ENCODE measurements at regions not wholly inside any gene's neighbourhood (a gene's known extent, or its start where the extent isn't known, plus 50 kb on each side); places are given as distances from the start of the nearest gene placed in this dataset.

DNA sequence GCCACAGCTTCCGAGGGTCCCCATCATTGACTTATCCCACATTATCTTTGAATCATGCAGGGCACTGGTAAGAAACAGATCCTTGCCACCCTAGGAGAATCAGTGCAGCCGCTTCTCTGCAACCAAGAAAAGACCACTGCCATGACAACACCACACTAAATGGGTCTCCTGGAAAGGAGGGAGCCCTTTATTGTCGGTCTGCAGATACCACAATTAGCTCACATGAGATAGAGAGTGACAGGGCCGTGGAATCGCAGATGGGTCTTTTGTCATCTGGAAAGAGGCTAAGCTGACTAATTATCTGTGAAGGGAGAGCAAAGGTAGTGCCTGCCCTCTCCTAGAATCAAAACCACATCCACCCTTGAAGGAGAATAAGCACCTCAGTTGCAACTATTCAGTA lies 178.3 kb upstream of the MYO16 start:
- TF ChIP-seq, protein P1, sequence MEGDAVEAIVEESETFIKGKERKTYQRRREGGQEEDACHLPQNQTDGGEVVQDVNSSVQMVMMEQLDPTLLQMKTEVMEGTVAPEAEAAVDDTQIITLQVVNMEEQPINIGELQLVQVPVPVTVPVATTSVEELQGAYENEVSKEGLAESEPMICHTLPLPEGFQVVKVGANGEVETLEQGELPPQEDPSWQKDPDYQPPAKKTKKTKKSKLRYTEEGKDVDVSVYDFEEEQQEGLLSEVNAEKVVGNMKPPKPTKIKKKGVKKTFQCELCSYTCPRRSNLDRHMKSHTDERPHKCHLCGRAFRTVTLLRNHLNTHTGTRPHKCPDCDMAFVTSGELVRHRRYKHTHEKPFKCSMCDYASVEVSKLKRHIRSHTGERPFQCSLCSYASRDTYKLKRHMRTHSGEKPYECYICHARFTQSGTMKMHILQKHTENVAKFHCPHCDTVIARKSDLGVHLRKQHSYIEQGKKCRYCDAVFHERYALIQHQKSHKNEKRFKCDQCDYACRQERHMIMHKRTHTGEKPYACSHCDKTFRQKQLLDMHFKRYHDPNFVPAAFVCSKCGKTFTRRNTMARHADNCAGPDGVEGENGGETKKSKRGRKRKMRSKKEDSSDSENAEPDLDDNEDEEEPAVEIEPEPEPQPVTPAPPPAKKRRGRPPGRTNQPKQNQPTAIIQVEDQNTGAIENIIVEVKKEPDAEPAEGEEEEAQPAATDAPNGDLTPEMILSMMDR (IDR thresholded peaks at IDR 0.05; ENCODE audit: unreplicated experiment): no peak
- H3K4me1 Mint-ChIP-seq (ENCODE audit: insufficient read depth, unreplicated experiment): no peaks in the 10 kb centered on the region
- no TSS peak for BruUV-seq (replicated peaks)
- no peaks in the 10 kb centered on the region for H3K9me3 Mint-ChIP-seq (ENCODE audit: unreplicated experiment)
- no peaks in the 10 kb centered on the region for H3K36me3 Mint-ChIP-seq (ENCODE audit: insufficient read depth, unreplicated experiment)
- intact Hi-C loops (cut with micrococcal nuclease): no loop called here
- no peak overlapping the region for H3K4me3 Mint-ChIP-seq (ENCODE audit: unreplicated experiment)
- H3K27me3 Mint-ChIP-seq (ENCODE audit: insufficient read depth, unreplicated experiment): peaks cover 38% of the 10 kb centered on the region
- no peak overlapping the region for H3K27ac Mint-ChIP-seq (ENCODE audit: low read depth, unreplicated experiment)
- DNase-seq (ENCODE audit: unreplicated experiment): no peak
- POLR2A ChIA-PET: no interaction called here
- CTCF ChIA-PET: no interaction called here

- no peak for DNase-seq (ENCODE audit: unreplicated experiment)
- Mint-ChIP-seq H3K36me3 (ENCODE audit: insufficient read depth, unreplicated experiment) (no peaks in the 10 kb centered on the region), H3K9me3 (ENCODE audit: unreplicated experiment) (peaks cover 7% of the 10 kb centered on the region), H3K27ac (ENCODE audit: low read depth, unreplicated experiment) (no peak overlapping the region), H3K4me3 (ENCODE audit: unreplicated experiment) (no peak overlapping the region), H3K4me1 (ENCODE audit: insufficient read depth, unreplicated experiment) (no peaks in the 10 kb centered on the region), H3K27me3 (ENCODE audit: insufficient read depth, unreplicated experiment) (peaks cover 30% of the 10 kb centered on the region)
- ChIA-PET CTCF (no interaction called here), POLR2A (no interaction called here)
- intact Hi-C loops (cut with micrococcal nuclease): no loop called here
- no TSS peak for BruUV-seq (replicated peaks)
- TF ChIP-seq, protein P1 (IDR thresholded peaks at IDR 0.05; ENCODE audit: unreplicated experiment): no peak
These were observed 174.1 kb upstream of the MYO16 start for GRCh38 chr13:108455320-108455719.

DNA sequence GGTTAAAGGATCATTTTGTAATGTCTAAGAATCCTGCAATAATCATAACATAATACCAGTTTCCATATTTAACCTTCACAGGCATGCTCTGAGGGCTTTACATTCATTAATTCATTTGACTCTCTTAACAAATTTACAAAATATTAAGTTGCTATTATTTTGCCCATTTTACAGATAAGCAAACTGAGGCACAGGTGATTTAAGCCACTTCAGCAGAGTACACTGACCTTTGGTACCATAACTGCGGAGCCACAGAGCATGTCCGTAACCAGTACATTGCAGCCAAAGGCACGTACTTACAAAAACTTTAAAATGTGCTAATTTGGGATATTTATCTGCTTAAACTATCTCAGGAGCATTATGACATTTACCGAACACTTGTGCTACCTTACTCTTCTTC lies 169.4 kb upstream of the MYO16 start:
- TF ChIP-seq, protein P1 (IDR thresholded peaks at IDR 0.05; ENCODE audit: unreplicated experiment): no peak
- POLR2A ChIA-PET: no interaction called here
- no peak for DNase-seq (ENCODE audit: unreplicated experiment)
- peaks cover 7% of the 10 kb centered on the region for H3K9me3 Mint-ChIP-seq (ENCODE audit: unreplicated experiment)
- peaks cover 11% of the 10 kb centered on the region for H3K27me3 Mint-ChIP-seq (ENCODE audit: insufficient read depth, unreplicated experiment)
- intact Hi-C loops (cut with micrococcal nuclease): no loop called here
- CTCF ChIA-PET: interaction anchor here (1.5 kb wide), 1 partner anchor 48 kb away, joined by 3 read pairs; no protein-coding TSS in a partner anchor
- H3K4me1 Mint-ChIP-seq (ENCODE audit: insufficient read depth, unreplicated experiment): no peaks in the 10 kb centered on the region
- H3K4me3 Mint-ChIP-seq (ENCODE audit: unreplicated experiment): no peak overlapping the region
- H3K36me3 Mint-ChIP-seq (ENCODE audit: insufficient read depth, unreplicated experiment): no peaks in the 10 kb centered on the region
- no peak overlapping the region for H3K27ac Mint-ChIP-seq (ENCODE audit: low read depth, unreplicated experiment)
- TSS peak; percentile 79 for BruUV-seq (replicated peaks)

GRCh38 chr13:108460746-108461145 lies 168.7 kb upstream of the MYO16 start:
- no TSS peak for BruUV-seq (replicated peaks)
- intact Hi-C loops (cut with micrococcal nuclease): no loop called here
- POLR2A ChIA-PET: no interaction called here

More at GRCh38 chr13:108460746-108461145, 168.7 kb upstream of the MYO16 start:
- Mint-ChIP-seq H3K27me3 (ENCODE audit: insufficient read depth, unreplicated experiment) (peaks cover 11% of the 10 kb centered on the region), H3K36me3 (ENCODE audit: insufficient read depth, unreplicated experiment) (no peaks in the 10 kb centered on the region), H3K4me3 (ENCODE audit: unreplicated experiment) (no peak overlapping the region), H3K9me3 (ENCODE audit: unreplicated experiment) (peaks cover 7% of the 10 kb centered on the region), H3K27ac (ENCODE audit: low read depth, unreplicated experiment) (no peak overlapping the region), H3K4me1 (ENCODE audit: insufficient read depth, unreplicated experiment) (no peaks in the 10 kb centered on the region)
- no peak for DNase-seq (ENCODE audit: unreplicated experiment)
- CTCF ChIA-PET: interaction anchor here (0.6 kb wide), 1 partner anchor 390 kb away, joined by 3 read pairs; no protein-coding TSS in a partner anchor
- TF ChIP-seq, protein P1 (IDR thresholded peaks at IDR 0.05; ENCODE audit: unreplicated experiment): no peak
